ENCODE measurements at regions not wholly inside any gene's neighbourhood (a gene's known extent, or its start where the extent isn't known, plus 50 kb on each side); places are given as distances from the start of the nearest gene placed in this dataset.

DNA sequence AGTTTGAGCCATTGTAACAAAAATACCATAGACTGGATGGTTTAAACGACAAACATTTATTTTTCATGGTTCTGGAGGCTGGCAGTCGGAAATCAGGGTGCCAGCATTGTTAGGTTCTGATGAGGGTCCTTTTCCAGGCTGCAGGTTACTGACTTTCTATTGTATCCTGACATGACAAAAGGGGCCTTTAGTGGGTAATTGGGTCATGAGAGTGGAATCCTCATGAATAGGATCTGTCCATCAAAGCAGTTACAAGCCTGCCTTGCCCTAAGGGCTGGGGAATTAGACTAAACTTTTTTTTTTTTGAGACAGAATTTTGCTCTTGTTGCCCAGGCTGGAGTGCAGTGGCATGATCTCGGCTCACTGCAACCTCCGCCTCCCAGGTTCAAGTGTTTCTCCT is 347.9 kb upstream of the TSHZ2 start:
- H2BK5ac ChIP-seq (ENCODE audit: low read depth, low read length, poor library complexity, severe bottlenecking): no peak overlapping the region
- H4K20me1 ChIP-seq (ENCODE audit: insufficient read depth, low read length): no peaks in the 10 kb centered on the region
- H3K79me1 ChIP-seq (ENCODE audit: low read depth in 1 of 2, low read length in 2 of 2): no peaks in the 10 kb centered on the region
- CTCF ChIA-PET: no interaction called here
- no peak overlapping the region for H3K4ac ChIP-seq (ENCODE audit: low read depth, low read length)
- no peak overlapping the region for H3K4me2 ChIP-seq (ENCODE audit: low read depth, low read length)
- H2AFZ ChIP-seq (replicated peaks; ENCODE audit: low read length, poor library complexity): no peak overlapping the region
- no peaks in the 10 kb centered on the region for H3K27me3 ChIP-seq (ENCODE audit: control insufficient read depth, insufficient read depth, low read length)
- in situ Hi-C loops (cut with MboI; ENCODE audit: low sequenced_read_pairs): no loop called here
- no TSS peak for BruUV-seq (replicated peaks)
- no peak overlapping the region for H3K56ac ChIP-seq (ENCODE audit: extremely low read depth, insufficient read depth, low read length)
- H3K14ac ChIP-seq (replicated peaks; ENCODE audit: low read depth, low read length): no peak overlapping the region
- intact Hi-C loops (cut with micrococcal nuclease): no loop called here
- dilution Hi-C loops (cut with HindIII; ENCODE audit: low sequenced_read_pairs, unreplicated experiment): no loop called here
- H4K5ac ChIP-seq (ENCODE audit: low read depth, low read length): no peak overlapping the region
- no peak for ATAC-seq (ENCODE audit: low read depth)
- H3K4me3 ChIP-seq (ENCODE audit: insufficient read depth, low read depth, low read length): no peak overlapping the region
- H2BK120ac ChIP-seq (ENCODE audit: low read depth, low read length): no peak overlapping the region
- H4K8ac ChIP-seq (ENCODE audit: low read depth in 2 of 2, low read length in 2 of 2): no peak overlapping the region
- no peak overlapping the region for H2AK9ac ChIP-seq (replicated peaks; ENCODE audit: low read depth, low read length, poor library complexity)
- no peak overlapping the region for H3K27ac ChIP-seq (ENCODE audit: insufficient read depth, low read length)
- no peak overlapping the region for H2BK15ac ChIP-seq (ENCODE audit: low read depth, low read length)
- no peak for DNase-seq
- no peak overlapping the region for H3K9ac ChIP-seq (ENCODE audit: low read depth, low read length)
- H2BK20ac ChIP-seq (ENCODE audit: low read depth, low read length): no peak overlapping the region
- H4K91ac ChIP-seq (ENCODE audit: insufficient read depth, low read depth, low read length): no peak overlapping the region
- no peak overlapping the region for H3K23ac ChIP-seq (ENCODE audit: low read depth, low read length)
- H3K9me1 ChIP-seq (ENCODE audit: insufficient read depth, low read length): no peaks in the 10 kb centered on the region
- H3K36me3 ChIP-seq (ENCODE audit: control insufficient read depth, insufficient read depth, low read length): no peaks in the 10 kb centered on the region
- no peak overlapping the region for H3K18ac ChIP-seq (ENCODE audit: low read depth, low read length)
- H3K4me1 ChIP-seq (ENCODE audit: control insufficient read depth, insufficient read depth, low read length): no peaks in the 10 kb centered on the region
- H2AK5ac ChIP-seq (ENCODE audit: low read depth, low read length): no peak overlapping the region
- WGBS, 2 experiments (ENCODE audit: extremely low coverage in 2 of 2, insufficient read length in 1 of 2): no CpG with 5 or more reads among the region's 4 CpGs
- no peaks in the 10 kb centered on the region for H3K9me3 ChIP-seq (ENCODE audit: control insufficient read depth, insufficient read depth, low read length)
- POLR2A ChIA-PET (ENCODE audit: unreplicated experiment): no interaction called here
- no peak for TF ChIP-seq MAZ (IDR thresholded peaks at IDR 0.05; ENCODE audit: borderline replicate concordance, low read depth, low read length)
- no peak for TF ChIP-seq POLR2A (IDR thresholded peaks at IDR 0.05; ENCODE audit: low read depth, low read length)
- TF ChIP-seq, protein P1, sequence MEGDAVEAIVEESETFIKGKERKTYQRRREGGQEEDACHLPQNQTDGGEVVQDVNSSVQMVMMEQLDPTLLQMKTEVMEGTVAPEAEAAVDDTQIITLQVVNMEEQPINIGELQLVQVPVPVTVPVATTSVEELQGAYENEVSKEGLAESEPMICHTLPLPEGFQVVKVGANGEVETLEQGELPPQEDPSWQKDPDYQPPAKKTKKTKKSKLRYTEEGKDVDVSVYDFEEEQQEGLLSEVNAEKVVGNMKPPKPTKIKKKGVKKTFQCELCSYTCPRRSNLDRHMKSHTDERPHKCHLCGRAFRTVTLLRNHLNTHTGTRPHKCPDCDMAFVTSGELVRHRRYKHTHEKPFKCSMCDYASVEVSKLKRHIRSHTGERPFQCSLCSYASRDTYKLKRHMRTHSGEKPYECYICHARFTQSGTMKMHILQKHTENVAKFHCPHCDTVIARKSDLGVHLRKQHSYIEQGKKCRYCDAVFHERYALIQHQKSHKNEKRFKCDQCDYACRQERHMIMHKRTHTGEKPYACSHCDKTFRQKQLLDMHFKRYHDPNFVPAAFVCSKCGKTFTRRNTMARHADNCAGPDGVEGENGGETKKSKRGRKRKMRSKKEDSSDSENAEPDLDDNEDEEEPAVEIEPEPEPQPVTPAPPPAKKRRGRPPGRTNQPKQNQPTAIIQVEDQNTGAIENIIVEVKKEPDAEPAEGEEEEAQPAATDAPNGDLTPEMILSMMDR (conservative IDR thresholded peaks at IDR 0.05; ENCODE audit: low read depth, low read length): no peak
- TF ChIP-seq ELK1 (IDR thresholded peaks at IDR 0.05; ENCODE audit: borderline replicate concordance, low read depth, low read length): no peak

Measured in IMR-90 (cell line).